ENCODE measurements at regions not wholly inside any gene's neighbourhood (a gene's known extent, or its start where the extent isn't known, plus 50 kb on each side); places are given as distances from the start of the nearest gene placed in this dataset.
"Not testable (repeated sequence)": the region's sequence is repeated elsewhere in the genome, so short reads cannot be mapped to it uniquely, and the experiment has no call there.

DNA sequence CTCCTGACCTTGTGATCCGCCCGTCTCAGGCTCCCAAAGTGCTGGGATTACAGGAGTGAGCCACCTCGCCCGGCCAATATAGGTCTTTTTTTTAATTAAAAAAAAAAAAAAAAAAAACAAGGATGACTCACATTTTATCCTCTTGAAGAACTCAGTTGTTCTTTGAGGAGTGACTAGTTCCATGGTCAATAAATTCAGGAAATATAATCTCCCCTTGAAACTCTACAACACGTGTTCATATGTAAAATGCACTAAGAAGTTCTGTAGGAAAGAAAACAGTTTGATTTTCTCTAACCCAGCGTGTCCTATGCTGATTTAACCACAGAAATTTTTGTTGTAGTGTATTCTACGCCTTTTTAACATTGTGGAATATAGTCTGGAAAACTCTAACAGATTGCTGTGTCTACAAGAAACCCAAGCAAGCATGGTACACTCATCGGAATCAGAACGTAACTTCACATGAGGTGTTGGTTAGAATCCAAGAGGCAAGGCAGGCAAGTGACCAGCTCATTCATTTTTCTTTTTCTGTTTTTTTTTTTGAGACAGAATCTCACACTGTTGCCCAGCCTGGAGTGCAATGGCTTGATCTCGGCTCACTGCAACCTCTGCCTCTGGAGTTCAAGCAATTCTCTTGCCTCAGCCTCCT, 79.0 kb upstream of the ZNF217 start:
- H3K9ac ChIP-seq (ENCODE audit: low read depth in 1 of 2, low read length in 2 of 2), result no peak overlapping the region
- no peak overlapping the region for H3K4me3 ChIP-seq (ENCODE audit: low read length in 2 of 2)

DNA sequence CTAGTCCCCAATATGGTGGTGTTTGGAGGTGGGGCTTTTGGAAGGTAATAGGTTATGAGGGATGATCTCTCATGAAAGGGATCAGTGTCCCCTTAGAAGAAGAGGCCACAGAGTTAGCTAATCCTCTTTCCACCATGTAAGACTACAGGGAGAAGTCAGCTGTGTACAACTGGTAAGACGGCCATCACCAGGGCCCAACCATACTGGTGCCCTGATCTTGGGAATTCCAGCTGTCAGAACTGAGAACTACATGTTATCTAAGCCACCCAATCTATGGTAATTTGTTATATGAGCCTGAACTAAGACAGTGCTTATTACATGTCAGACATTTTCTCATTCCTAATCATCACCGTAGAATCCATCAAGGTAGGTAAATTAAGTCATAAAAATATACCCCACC, 77.7 kb upstream of the ZNF217 start:
- H3K27me3 ChIP-seq (ENCODE audit: control insufficient read depth in 2 of 2, insufficient read depth in 2 of 2, low read length in 2 of 2), result no peaks in the 10 kb centered on the region
- H3K27ac ChIP-seq (ENCODE audit: low read depth in 2 of 2, low read length in 2 of 2), result peak overlapping the region in 1 of 2 donors; percentile 39
- no peak overlapping the region for H3K9ac ChIP-seq (ENCODE audit: low read depth in 1 of 2, low read length in 2 of 2)
- no peaks in the 10 kb centered on the region for H3K36me3 ChIP-seq (ENCODE audit: control insufficient read depth in 2 of 2, insufficient read depth in 2 of 2, low read length in 2 of 2)
- H3K9me3 ChIP-seq (ENCODE audit: control insufficient read depth in 2 of 2, low read length in 2 of 2), result no peaks in the 10 kb centered on the region
- peaks cover 5 to 14% of the 10 kb centered on the region in 2 donors for H3K4me1 ChIP-seq (ENCODE audit: control insufficient read depth in 2 of 2, insufficient read depth in 2 of 2, low read length in 2 of 2)
- no peak overlapping the region for H3K4me3 ChIP-seq (ENCODE audit: low read length in 2 of 2)

More for the DNA sequence above, 79.0 kb upstream of the ZNF217 start:
- Histone ChIP-seq H3K27me3 (ENCODE audit: control insufficient read depth in 2 of 2, insufficient read depth in 2 of 2, low read length in 2 of 2) (no peaks in the 10 kb centered on the region), H3K9me3 (ENCODE audit: control insufficient read depth in 2 of 2, low read length in 2 of 2) (no peaks in the 10 kb centered on the region), H3K36me3 (ENCODE audit: control insufficient read depth in 2 of 2, insufficient read depth in 2 of 2, low read length in 2 of 2) (no peaks in the 10 kb centered on the region), H3K27ac (ENCODE audit: low read depth in 2 of 2, low read length in 2 of 2) (no peak overlapping the region), H3K4me1 (ENCODE audit: control insufficient read depth in 2 of 2, insufficient read depth in 2 of 2, low read length in 2 of 2) (peaks cover 7 to 14% of the 10 kb centered on the region in 2 donors)

- H3K4me3 ChIP-seq (ENCODE audit: low read length in 2 of 2), result peak overlapping the region in 1 of 2 donors; percentile 41
- not testable (repeated sequence) for H3K9me3 ChIP-seq (ENCODE audit: control insufficient read depth in 2 of 2, low read length in 2 of 2); H3K36me3 ChIP-seq (ENCODE audit: control insufficient read depth in 2 of 2, insufficient read depth in 2 of 2, low read length in 2 of 2); H3K27me3 ChIP-seq (ENCODE audit: control insufficient read depth in 2 of 2, insufficient read depth in 2 of 2, low read length in 2 of 2)
- peaks cover 5 to 14% of the 10 kb centered on the region in 2 donors for H3K4me1 ChIP-seq (ENCODE audit: control insufficient read depth in 2 of 2, insufficient read depth in 2 of 2, low read length in 2 of 2)
- peak overlapping the region; percentile 81 to 86 for H3K27ac ChIP-seq (ENCODE audit: low read depth in 2 of 2, low read length in 2 of 2)
- peak overlapping the region; percentile 17 to 63 for H3K9ac ChIP-seq (ENCODE audit: low read depth in 1 of 2, low read length in 2 of 2)
Measured at GRCh38 chr20:53669517-53670313, 76.1 kb upstream of the ZNF217 start.

- Histone ChIP-seq H3K4me1 (ENCODE audit: control insufficient read depth in 2 of 2, insufficient read depth in 2 of 2, low read length in 2 of 2) (peaks cover 5 to 14% of the 10 kb centered on the region in 2 donors), H3K27me3 (ENCODE audit: control insufficient read depth in 2 of 2, insufficient read depth in 2 of 2, low read length in 2 of 2) (no peaks in the 10 kb centered on the region), H3K27ac (ENCODE audit: low read depth in 2 of 2, low read length in 2 of 2) (peak overlapping the region; percentile 81 to 86), H3K9ac (ENCODE audit: low read depth in 1 of 2, low read length in 2 of 2) (peak overlapping the region in 1 of 2 donors; percentile 63), H3K4me3 (ENCODE audit: low read length in 2 of 2) (peak overlapping the region in 1 of 2 donors; percentile 41), H3K36me3 (ENCODE audit: control insufficient read depth in 2 of 2, insufficient read depth in 2 of 2, low read length in 2 of 2) (no peaks in the 10 kb centered on the region), H3K9me3 (ENCODE audit: control insufficient read depth in 2 of 2, low read length in 2 of 2) (no peaks in the 10 kb centered on the region)
Measured at GRCh38 chr20:53668992-53669391, 75.4 kb upstream of the ZNF217 start.

GRCh38 chr20:53666144-53666543, 72.5 kb upstream of the ZNF217 start:
- H3K9me3 ChIP-seq (ENCODE audit: control insufficient read depth in 2 of 2, low read length in 2 of 2), result no peaks in the 10 kb centered on the region
- peaks cover 2 to 10% of the 10 kb centered on the region in 2 donors for H3K4me1 ChIP-seq (ENCODE audit: control insufficient read depth in 2 of 2, insufficient read depth in 2 of 2, low read length in 2 of 2)
- no peaks in the 10 kb centered on the region for H3K36me3 ChIP-seq (ENCODE audit: control insufficient read depth in 2 of 2, insufficient read depth in 2 of 2, low read length in 2 of 2)
- no peak overlapping the region for H3K27ac ChIP-seq (ENCODE audit: low read depth in 2 of 2, low read length in 2 of 2)
- no peaks in the 10 kb centered on the region for H3K27me3 ChIP-seq (ENCODE audit: control insufficient read depth in 2 of 2, insufficient read depth in 2 of 2, low read length in 2 of 2)
- H3K9ac ChIP-seq (ENCODE audit: low read depth in 1 of 2, low read length in 2 of 2), result no peak overlapping the region
- H3K4me3 ChIP-seq (ENCODE audit: low read length in 2 of 2), result no peak overlapping the region

GRCh38 chr20:53664121-53664520, 70.5 kb upstream of the ZNF217 start:
- Histone ChIP-seq H3K36me3 (ENCODE audit: control insufficient read depth in 2 of 2, insufficient read depth in 2 of 2, low read length in 2 of 2) (no peaks in the 10 kb centered on the region), H3K4me3 (ENCODE audit: low read length in 2 of 2) (no peak overlapping the region), H3K9ac (ENCODE audit: low read depth in 1 of 2, low read length in 2 of 2) (no peak overlapping the region), H3K27me3 (ENCODE audit: control insufficient read depth in 2 of 2, insufficient read depth in 2 of 2, low read length in 2 of 2) (no peaks in the 10 kb centered on the region), H3K9me3 (ENCODE audit: control insufficient read depth in 2 of 2, low read length in 2 of 2) (no peaks in the 10 kb centered on the region), H3K4me1 (ENCODE audit: control insufficient read depth in 2 of 2, insufficient read depth in 2 of 2, low read length in 2 of 2) (peaks cover 9 to 11% of the 10 kb centered on the region in 2 donors), H3K27ac (ENCODE audit: low read depth in 2 of 2, low read length in 2 of 2) (no peak overlapping the region)

GRCh38 chr20:53663521-53663920, 69.9 kb upstream of the ZNF217 start:
- not testable (repeated sequence) for H3K27ac ChIP-seq (ENCODE audit: low read depth in 2 of 2, low read length in 2 of 2); H3K27me3 ChIP-seq (ENCODE audit: control insufficient read depth in 2 of 2, insufficient read depth in 2 of 2, low read length in 2 of 2)
- peaks cover 9 to 11% of the 10 kb centered on the region in 2 donors for H3K4me1 ChIP-seq (ENCODE audit: control insufficient read depth in 2 of 2, insufficient read depth in 2 of 2, low read length in 2 of 2)

GRCh38 chr20:53662595-53662994, 69.0 kb upstream of the ZNF217 start:
- Histone ChIP-seq H3K9ac (ENCODE audit: low read depth in 1 of 2, low read length in 2 of 2) (no peak overlapping the region), H3K27ac (ENCODE audit: low read depth in 2 of 2, low read length in 2 of 2) (no peak overlapping the region), H3K4me3 (ENCODE audit: low read length in 2 of 2) (no peak overlapping the region), H3K9me3 (ENCODE audit: control insufficient read depth in 2 of 2, low read length in 2 of 2) (no peaks in the 10 kb centered on the region), H3K27me3 (ENCODE audit: control insufficient read depth in 2 of 2, insufficient read depth in 2 of 2, low read length in 2 of 2) (no peaks in the 10 kb centered on the region), H3K4me1 (ENCODE audit: control insufficient read depth in 2 of 2, insufficient read depth in 2 of 2, low read length in 2 of 2) (peaks cover 11% of the 10 kb centered on the region in 2 donors), H3K36me3 (ENCODE audit: control insufficient read depth in 2 of 2, insufficient read depth in 2 of 2, low read length in 2 of 2) (no peaks in the 10 kb centered on the region)

More at GRCh38 chr20:53663521-53663920, 69.9 kb upstream of the ZNF217 start:
- not testable (repeated sequence) for H3K9me3 ChIP-seq (ENCODE audit: control insufficient read depth in 2 of 2, low read length in 2 of 2); H3K36me3 ChIP-seq (ENCODE audit: control insufficient read depth in 2 of 2, insufficient read depth in 2 of 2, low read length in 2 of 2); H3K4me3 ChIP-seq (ENCODE audit: low read length in 2 of 2); H3K9ac ChIP-seq (ENCODE audit: low read depth in 1 of 2, low read length in 2 of 2)

GRCh38 chr20:53660947-53661381, 67.3 kb upstream of the ZNF217 start:
- Histone ChIP-seq H3K9me3 (ENCODE audit: control insufficient read depth in 2 of 2, low read length in 2 of 2) (no peaks in the 10 kb centered on the region), H3K9ac (ENCODE audit: low read depth in 1 of 2, low read length in 2 of 2) (peak overlapping the region; percentile 60 to 77), H3K27ac (ENCODE audit: low read depth in 2 of 2, low read length in 2 of 2) (peak overlapping the region; percentile 70 to 77), H3K4me1 (ENCODE audit: control insufficient read depth in 2 of 2, insufficient read depth in 2 of 2, low read length in 2 of 2) (peaks cover 13% of the 10 kb centered on the region in 2 donors), H3K27me3 (ENCODE audit: control insufficient read depth in 2 of 2, insufficient read depth in 2 of 2, low read length in 2 of 2) (no peaks in the 10 kb centered on the region), H3K4me3 (ENCODE audit: low read length in 2 of 2) (peak overlapping the region in 1 of 2 donors; percentile 70), H3K36me3 (ENCODE audit: control insufficient read depth in 2 of 2, insufficient read depth in 2 of 2, low read length in 2 of 2) (no peaks in the 10 kb centered on the region)
